K562 (cell line): ENCODE measurements at regions not wholly inside any gene's neighbourhood (a gene's known extent, or its start where the extent isn't known, plus 50 kb on each side); places are given as distances from the start of the nearest gene placed in this dataset.

Experiments used
- ATAC-seq: fragments of 200-7000 bp; cut with Tn5 transposase; 3 replicates; pipeline ENCODE4 v1.9.1; 2020; ENCODE audit warnings: moderate library complexity
- BruUV-seq: library from RNA; stranded (reverse); fragments of 400-500 nt; replicated peaks from 2 replicates; lab custom pipeline; 2021; lab: Mats Ljungman, UMichigan
- CTCF ChIA-PET: fragments of 300-600 bp; formaldehyde crosslinking; extraction: SDS; loops from one replicate; lab custom pipeline; 2021; ENCODE audit warnings: low intra/inter-chr PET ratio; lab: Yijun Ruan, JAX
- POLR2A ChIA-PET: fragments of 300-600, 350-650 bp; sonication (Branson Sonifier 250); formaldehyde crosslinking; extraction: SDS; loops from one replicate; lab custom pipeline; 2021; ENCODE audit warnings: antibody characterized with exemption, inconsistent platforms; lab: Yijun Ruan, JAX
- DNase-seq, 4 experiments: peaks; one replicate each; pipeline versions ENCODE4 v3.0.0 to v3.0.0-alpha.2; 2011 to 2018; ENCODE audit warnings: low spot score in 3 of 4, mixed read lengths in 3 of 4; ENCODE audit errors: extremely low read depth in 1 of 4
- FAIRE-seq: peaks from 2 replicates; lab custom pipeline; 2011; peaks lifted over from hg19 to GRCh38; lab: Jason Lieb, UNC
- H2AFZ ChIP-seq: 2 replicates; pipeline ENCODE4 v1.6.0; 2011; ENCODE audit warnings: low read depth, low read length, control low read depth, inconsistent platforms
- H3K27ac ChIP-seq: fragments of 200-600 bp; 3 replicates; pipeline ENCODE4 v1.8.0; 2011; ENCODE audit warnings: low read depth, mild to moderate bottlenecking, control low read depth, inconsistent platforms, low read length, moderate library complexity, mixed read lengths; ENCODE audit errors: extremely low read depth
- H3K27me3 ChIP-seq, 2 experiments: fragments of 300-600 bp in 1 of 2; 2 replicates in 1 of 2; 3 replicates in 1 of 2; pipeline versions ENCODE4 v1.6.0 to v1.8.0; 2011; ENCODE audit warnings: inconsistent platforms in 2 of 2, low read length in 2 of 2, mild to moderate bottlenecking in 1 of 2, mixed read lengths in 1 of 2, moderate library complexity in 1 of 2; ENCODE audit not compliant: control insufficient read depth in 2 of 2, insufficient read depth in 2 of 2
- H3K36me3 ChIP-seq: fragments of 300-600 bp; 3 replicates; pipeline ENCODE4 v1.8.0; 2011; ENCODE audit warnings: mild to moderate bottlenecking, low read length, inconsistent platforms; ENCODE audit not compliant: control insufficient read depth, insufficient read depth
- H3K4me1 ChIP-seq, 2 experiments: fragments of 200-600 bp in 1 of 2; replicated peaks in 1 of 2; 2 replicates in 1 of 2; 3 replicates in 1 of 2; pipeline versions ENCODE4 v1.5.1 to v1.8.0; 2011; ENCODE audit warnings: inconsistent platforms in 2 of 2, low read length in 2 of 2, mild to moderate bottlenecking in 1 of 2, mixed read lengths in 1 of 2, moderate library complexity in 1 of 2; ENCODE audit not compliant: control insufficient read depth in 2 of 2, insufficient read depth in 2 of 2
- H3K4me2 ChIP-seq: 2 replicates; pipeline ENCODE4 v1.6.1; 2011; ENCODE audit warnings: low read length, control low read depth, inconsistent platforms, mixed read lengths; ENCODE audit not compliant: insufficient read depth
- H3K4me3 ChIP-seq: fragments of 200-600 bp; sonication (generic), shearing (Covaris generic); 2 replicates; pipeline ENCODE4 v1.5.1; 2016; ENCODE audit warnings: control low read depth, inconsistent platforms
- H3K79me2 ChIP-seq: fragments of 200-600 bp; 3 replicates; pipeline ENCODE4 v1.8.0; 2011; ENCODE audit warnings: low read length, inconsistent platforms; ENCODE audit not compliant: control insufficient read depth, insufficient read depth
- H3K9ac ChIP-seq, 2 experiments: 2 replicates each; pipeline versions ENCODE4 v1.6.0 to v1.6.1; 2011; ENCODE audit warnings: low read depth in 2 of 2, low read length in 2 of 2, control low read depth in 1 of 2, inconsistent platforms in 1 of 2, mild to moderate bottlenecking in 1 of 2, mixed read lengths in 1 of 2; ENCODE audit not compliant: insufficient read depth in 1 of 2
- H3K9me1 ChIP-seq: one replicate; pipeline ENCODE4 v1.6.0; 2011; ENCODE audit warnings: inconsistent platforms, mild to moderate bottlenecking, low read length, moderate library complexity; ENCODE audit not compliant: control insufficient read depth, insufficient read depth
- H3K9me3 ChIP-seq: replicated peaks from 2 replicates; pipeline ENCODE4 v1.5.1; 2011; ENCODE audit warnings: low read depth, low read length, inconsistent platforms; ENCODE audit not compliant: control insufficient read depth, insufficient read depth
- H4K20me1 ChIP-seq: replicated peaks from 2 replicates; pipeline ENCODE4 v1.6.1; 2011; ENCODE audit warnings: low read length, inconsistent platforms, mixed read lengths; ENCODE audit not compliant: control insufficient read depth, insufficient read depth
- BDP1 ChIP-seq: IDR thresholded peaks from 3 replicates; pipeline ENCODE4 v1.6.1; 2011; ENCODE audit not compliant: insufficient read length, insufficient read depth
- BRD9 ChIP-seq: fragments of 450-650 bp; IDR thresholded peaks from 2 replicates; pipeline ENCODE4 v1.6.1; 2018; ENCODE audit warnings: low read depth; ENCODE audit not compliant: partially characterized antibody
- EP400 ChIP-seq: fragments of 450-650 bp; IDR thresholded peaks from 2 replicates; pipeline ENCODE4 v1.6.1; 2017; ENCODE audit warnings: antibody characterized with exemption, mild to moderate bottlenecking, moderate library complexity
- FOXJ3 ChIP-seq: sonication (generic); formaldehyde crosslinking; IDR thresholded peaks from 2 replicates; pipeline ENCODE4 v1.4.0; 2020; ENCODE audit warnings: mild to moderate bottlenecking, missing genetic modification reagents
- GABPB2 ChIP-seq: fragments of 250-450 bp; sonication (Bioruptor Pico); conservative IDR thresholded peaks from 2 replicates; pipeline ENCODE4 v1.5.1; 2021; ENCODE audit warnings: mild to moderate bottlenecking
- KDM1A ChIP-seq, 2 experiments: fragments of 450-650 bp; IDR thresholded peaks; 2 replicates each; pipeline ENCODE4 v1.6.1; 2016; ENCODE audit warnings: mild to moderate bottlenecking in 2 of 2
- KDM5B ChIP-seq: fragments of 200-600 bp; sonication (generic); IDR thresholded peaks from 2 replicates; pipeline ENCODE4 v1.6.1; 2012; ENCODE audit warnings: low read depth, mild to moderate bottlenecking, moderate library complexity, low read length, control low read depth, inconsistent platforms; ENCODE audit not compliant: insufficient replicate concordance
- L3MBTL2 ChIP-seq: fragments of 450-650 bp; IDR thresholded peaks from 2 replicates; pipeline ENCODE4 v1.6.1; 2016; ENCODE audit warnings: mild to moderate bottlenecking, moderate library complexity
- MEIS2 ChIP-seq: fragments of 450-650 bp; IDR thresholded peaks from 2 replicates; pipeline ENCODE4 v1.6.1; 2014; ENCODE audit warnings: mild to moderate bottlenecking; ENCODE audit not compliant: partially characterized antibody
- PPARD ChIP-seq: fragments of 250-450 bp; sonication (Bioruptor Pico); IDR thresholded peaks from 2 replicates; pipeline ENCODE4 v1.8.0; 2022; ENCODE audit warnings: inconsistent platforms, mild to moderate bottlenecking, moderate library complexity
- RFX1 ChIP-seq: fragments of 450-650 bp; IDR thresholded peaks from 2 replicates; pipeline ENCODE4 v1.6.1; 2016; ENCODE audit warnings: mild to moderate bottlenecking, moderate library complexity
- SIN3A ChIP-seq, 2 experiments: fragments of 150-350 bp in 1 of 2; IDR thresholded peaks; 2 replicates each; pipeline ENCODE4 v1.6.1; 2011 to 2016; ENCODE audit warnings: borderline replicate concordance in 2 of 2, low read depth in 2 of 2, low read length in 2 of 2, mild to moderate bottlenecking in 2 of 2, moderate library complexity in 2 of 2; ENCODE audit not compliant: control insufficient read depth in 1 of 2
- TCF7L2 ChIP-seq: fragments of 150-350 bp; IDR thresholded peaks from 2 replicates; pipeline ENCODE4 v1.6.1; 2016; ENCODE audit warnings: low read depth, mild to moderate bottlenecking, low read length, moderate library complexity
- TEAD4 ChIP-seq, 2 experiments: sonication (generic) in 1 of 2; formaldehyde crosslinking in 1 of 2; IDR thresholded peaks; 2 replicates each; pipeline versions ENCODE4 v1.6.1 to v1.8.0; 2012 to 2022; ENCODE audit warnings: borderline replicate concordance in 1 of 2, inconsistent platforms in 1 of 2, low read length in 1 of 2, mild to moderate bottlenecking in 1 of 2, missing genetic modification reagents in 1 of 2
- TRIM28 ChIP-seq: fragments of 450-650 bp; IDR thresholded peaks from 2 replicates; pipeline ENCODE4 v1.6.1; 2017
- WGBS: fragments of 100-300 bp; shearing (Covaris generic); methylation state at CpG from one replicate; pipeline ENCODE4 v1.1.6; 2016; ENCODE audit warnings: low coverage, mixed read lengths; ENCODE audit not compliant: insufficient coverage; ENCODE audit errors: missing lambda C conversion rate; 5-methylcytosine and 5-hydroxymethylcytosine counted together
- in situ Hi-C: fragments of 300-500 bp; cut with MboI; formaldehyde crosslinking; loops from 4 replicates; pipeline ENCODE4 v1.15.0; 2018; ENCODE audit warnings: inconsistent platforms, mixed read lengths
- intact Hi-C: fragments of 100-400 bp; cut with micrococcal nuclease; formaldehyde crosslinking; loops from 2 replicates; pipeline ENCODE4 v1.14.2; 2022

GRCh38 chr18:30044496-30044895, 998.0 kb downstream of the DSC3 start:
- Histone ChIP-seq H3K9me3 (no peaks in the 10 kb centered on the region), H4K20me1 (no peaks in the 10 kb centered on the region), H3K9ac (no peak overlapping the region), H3K9me1 (no peaks in the 10 kb centered on the region), H3K27me3 (no peaks in the 10 kb centered on the region), H3K27ac (no peak overlapping the region), H3K79me2 (no peaks in the 10 kb centered on the region), H3K4me3 (no peak overlapping the region), H3K4me2 (no peak overlapping the region), H3K36me3 (no peaks in the 10 kb centered on the region), H3K4me1 (no peaks in the 10 kb centered on the region), H2AFZ (no peak overlapping the region)
- intact Hi-C loops (no loop called here), in situ Hi-C loops (no loop called here)
- 0% methylated on average over 5 of the region's 5 CpGs for WGBS
- no peak for TF ChIP-seq TCF7L2
- no peak for TF ChIP-seq PPARD (CRISPR knock-in tag)
- TF ChIP-seq TEAD4 (IDR thresholded peaks at IDR 0.05; ENCODE audit: low read length): no peak
- no peak for TF ChIP-seq TEAD4 (CRISPR knock-in tag; IDR thresholded peaks at IDR 0.05; ENCODE audit: borderline replicate concordance)
- TF ChIP-seq KDM1A (IDR thresholded peaks at IDR 0.05): no peak
- no peak for TF ChIP-seq BDP1
- TF ChIP-seq BRD9: no peak
- TF ChIP-seq RFX1: no peak
- no peak for TF ChIP-seq GABPB2
- TF ChIP-seq TRIM28: no peak
- TF ChIP-seq EP400: no peak
- TF ChIP-seq FOXJ3 (CRISPR knock-in tag): no peak
- no peak for TF ChIP-seq SIN3A (IDR thresholded peaks at IDR 0.05; ENCODE audit: borderline replicate concordance in 2 of 2, control insufficient read depth in 1 of 2, low read depth in 2 of 2, low read length in 2 of 2)
- no peak for TF ChIP-seq MEIS2
- no peak for TF ChIP-seq KDM5B
- no peak for TF ChIP-seq L3MBTL2
- ChIA-PET CTCF (no interaction called here), POLR2A (interaction anchor here (0.6 kb wide), 1 partner anchor 32 kb away, joined by 3 read pairs; no protein-coding TSS in a partner anchor)
- ATAC-seq (no peak), FAIRE-seq (no peak), DNase-seq (no peak)
- BruUV-seq: no TSS peak
